GM21619 (cell line): ENCODE measurements at regions not wholly inside any gene's neighbourhood (a gene's known extent, or its start where the extent isn't known, plus 50 kb on each side); places are given as distances from the start of the nearest gene placed in this dataset.

Experiments
- ATAC-seq: cut with Tn5 transposase; IDR thresholded peaks from one replicate; pipeline ENCODE4 v1.9.1; 2021; ENCODE audit not compliant: unreplicated experiment

GRCh38 chr2:160910681-160911080 is 249.5 kb upstream of the TANK start:
- no peak for ATAC-seq

GRCh38 chr2:160911258-160911657 is 249.0 kb upstream of the TANK start:
- no peak for ATAC-seq

GRCh38 chr2:160912276-160912675 is 248.0 kb upstream of the TANK start:
- no peak for ATAC-seq

GRCh38 chr2:160913323-160913722 is 246.9 kb upstream of the TANK start:
- no peak for ATAC-seq

GRCh38 chr2:160914217-160914616 is 246.0 kb upstream of the TANK start:
- no peak for ATAC-seq

- no peak for ATAC-seq
Observed at GRCh38 chr2:160916300-160916699, 243.9 kb upstream of the TANK start.

- ATAC-seq: no peak
Observed at GRCh38 chr2:160917850-160918249, 242.4 kb upstream of the TANK start.

GRCh38 chr2:160918258-160918657 is 242.0 kb upstream of the TANK start:
- no peak for ATAC-seq

- no peak for ATAC-seq
Observed at GRCh38 chr2:160918906-160919503, 241.2 kb upstream of the TANK start.

GRCh38 chr2:160920061-160920460 is 240.2 kb upstream of the TANK start:
- ATAC-seq: no peak

- no peak for ATAC-seq
Observed at GRCh38 chr2:160920791-160921303, 239.4 kb upstream of the TANK start.

- no peak for ATAC-seq
Observed at GRCh38 chr2:160921386-160921964, 238.8 kb upstream of the TANK start.

GRCh38 chr2:160924936-160925353 is 235.3 kb upstream of the TANK start:
- no peak for ATAC-seq

GRCh38 chr2:160925956-160926355 is 234.3 kb upstream of the TANK start:
- no peak for ATAC-seq

- ATAC-seq: no peak
Observed at GRCh38 chr2:160927324-160927723, 232.9 kb upstream of the TANK start.

- no peak for ATAC-seq
Observed at GRCh38 chr2:160928854-160929301, 231.3 kb upstream of the TANK start.

- ATAC-seq: no peak
Observed at GRCh38 chr2:160931531-160931930, 228.7 kb upstream of the TANK start.

GRCh38 chr2:160932960-160933359 is 227.3 kb upstream of the TANK start:
- no peak for ATAC-seq

GRCh38 chr2:160934263-160934662 is 226.0 kb upstream of the TANK start:
- ATAC-seq: no peak

- no peak for ATAC-seq
Observed at GRCh38 chr2:160934991-160935390, 225.2 kb upstream of the TANK start.

- no peak for ATAC-seq
Observed at GRCh38 chr2:160936044-160936806, 224.0 kb upstream of the TANK start.

- no peak for ATAC-seq
Observed at GRCh38 chr2:160940271-160940670, 220.0 kb upstream of the TANK start.
